ENCODE measurements at regions not wholly inside any gene's neighbourhood (a gene's known extent, or its start where the extent isn't known, plus 50 kb on each side); places are given as distances from the start of the nearest gene placed in this dataset.

- H3K4me2 ChIP-seq (ENCODE audit: unreplicated experiment): peak overlapping the region; percentile 57
- DNase-seq: peak; percentile 97
- peaks cover 21% of the 10 kb centered on the region for H3F3A ChIP-seq (ENCODE audit: insufficient read depth)
- no peaks in the 10 kb centered on the region for H4K20me1 ChIP-seq (ENCODE audit: insufficient read depth)
- H3K27ac ChIP-seq: peak overlapping the region; percentile 70
- H3K79me2 ChIP-seq (ENCODE audit: insufficient read depth): no peaks in the 10 kb centered on the region
- H3K9me3 ChIP-seq (ENCODE audit: low read depth): no peaks in the 10 kb centered on the region
- WGBS, 2 experiments (ENCODE audit: low coverage in 1 of 2, low lambda C conversion rate in 2 of 2, missing lambda C conversion rate in 2 of 2): 0 to 4% methylated on average over 2 of the region's 2 CpGs
- TF ChIP-seq EZH2 (IDR thresholded peaks at IDR 0.05; ENCODE audit: insufficient read depth, poor library complexity, severe bottlenecking) (no peak), EZH2phosphoT487 (IDR thresholded peaks at IDR 0.05; ENCODE audit: insufficient read depth, low read depth) (peak; percentile 84; the same call in 1 of the 2 replicates)
- peaks cover 18% of the 10 kb centered on the region for H3K4me1 ChIP-seq (ENCODE audit: insufficient read depth)
- no peaks in the 10 kb centered on the region for H3K36me3 ChIP-seq (ENCODE audit: low read depth)
- H3K27me3 ChIP-seq (replicated peaks; ENCODE audit: insufficient read depth): no peaks in the 10 kb centered on the region
- H3K4me3 ChIP-seq: peak overlapping the region; percentile 5; the same call in 1 of the 2 replicates
- in situ Hi-C loops (cut with MboI): no loop called here
- no peaks in the 10 kb centered on the region for H3K9me2 ChIP-seq (ENCODE audit: insufficient read depth)
- H3K9ac ChIP-seq: peak overlapping the region; percentile 32
- H2AFZ ChIP-seq: 0 out of 2 replicates have a peak overlapping the region, but pooled peaks have one; percentile 9
Measured at GRCh38 chr10:4704034-4704545, 121.9 kb upstream of the AKR1E2 start.

DNA sequence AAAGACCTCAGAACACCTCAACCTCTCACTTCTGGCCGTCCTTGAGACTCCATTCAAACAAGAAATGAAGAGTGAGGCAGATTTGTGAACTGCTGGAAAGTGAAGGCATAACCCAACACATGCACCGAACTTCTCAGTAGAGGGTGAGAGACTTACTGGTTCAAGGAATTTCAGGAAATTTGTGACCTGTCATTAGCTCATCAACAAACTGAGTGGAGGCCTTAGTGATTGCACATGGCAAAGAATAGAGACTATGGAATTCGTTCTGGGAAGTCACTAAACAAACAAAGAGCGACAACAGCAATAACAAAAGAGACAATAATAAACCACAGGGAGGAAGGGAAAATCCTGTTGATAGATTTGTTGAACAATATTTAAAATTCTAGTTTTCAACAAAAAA is 125.0 kb upstream of the AKR1E2 start:
- in situ Hi-C loops (cut with MboI): no loop called here
- Histone ChIP-seq H3F3A (ENCODE audit: insufficient read depth) (peaks cover 21% of the 10 kb centered on the region), H3K4me1 (ENCODE audit: insufficient read depth) (peaks cover 29% of the 10 kb centered on the region), H3K27me3 (replicated peaks; ENCODE audit: insufficient read depth) (no peaks in the 10 kb centered on the region), H3K27ac (no peak overlapping the region), H3K4me3 (no peak overlapping the region), H3K9me2 (ENCODE audit: insufficient read depth) (no peaks in the 10 kb centered on the region; the same call in 1 of the 2 replicates), H3K9me3 (ENCODE audit: low read depth) (no peaks in the 10 kb centered on the region), H3K9ac (no peak overlapping the region), H3K79me2 (ENCODE audit: insufficient read depth) (no peaks in the 10 kb centered on the region), H3K36me3 (ENCODE audit: low read depth) (no peaks in the 10 kb centered on the region), H2AFZ (no peak overlapping the region), H3K4me2 (ENCODE audit: unreplicated experiment) (no peak overlapping the region), H4K20me1 (ENCODE audit: insufficient read depth) (no peaks in the 10 kb centered on the region)
- TF ChIP-seq EZH2 (IDR thresholded peaks at IDR 0.05; ENCODE audit: insufficient read depth, poor library complexity, severe bottlenecking) (no peak), EZH2phosphoT487 (IDR thresholded peaks at IDR 0.05; ENCODE audit: insufficient read depth, low read depth) (no peak)
- 92 to 95% methylated on average over 4 of the region's 4 CpGs for WGBS, 2 experiments (ENCODE audit: low coverage in 1 of 2, low lambda C conversion rate in 2 of 2, missing lambda C conversion rate in 2 of 2)
- no peak for DNase-seq

DNA sequence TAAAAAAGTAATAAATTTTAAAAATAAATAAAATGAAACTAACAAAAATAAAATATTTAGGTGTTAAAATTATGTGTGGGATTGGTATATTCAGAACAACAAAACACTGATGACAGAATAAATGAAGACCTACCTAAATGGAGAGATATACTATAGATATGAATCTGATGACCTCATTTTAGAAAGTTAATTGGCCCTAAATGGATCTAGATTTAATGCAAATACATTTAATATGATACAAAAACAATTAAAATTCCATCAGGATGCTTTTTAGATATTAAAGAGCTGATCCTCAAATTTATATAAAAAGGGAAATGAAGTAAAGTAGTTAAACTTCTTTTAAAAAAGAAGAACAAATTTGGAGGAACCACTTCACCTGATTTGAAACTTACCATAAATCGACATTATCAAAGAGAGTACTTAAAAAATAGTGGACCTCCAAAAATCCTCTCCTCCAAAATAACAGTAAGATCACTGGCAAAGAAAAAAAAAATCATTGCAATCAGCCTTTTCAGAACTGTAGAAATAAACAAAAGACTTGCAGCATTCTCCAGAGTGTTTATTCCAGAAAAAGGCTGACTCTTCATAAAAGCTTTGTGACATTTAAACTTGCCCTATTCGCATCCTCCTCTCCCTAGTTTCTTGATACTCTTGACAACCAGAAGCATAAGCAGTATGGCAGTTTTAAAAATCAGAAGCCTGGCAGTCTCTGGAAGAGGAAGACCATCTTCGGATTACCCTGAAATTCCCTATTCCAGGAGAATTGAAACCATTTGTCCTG is 125.9 kb upstream of the AKR1E2 start:
- Histone ChIP-seq H3K4me1 (ENCODE audit: insufficient read depth) (peaks cover 29% of the 10 kb centered on the region), H3F3A (ENCODE audit: insufficient read depth) (peaks cover 21% of the 10 kb centered on the region), H3K9ac (no peak overlapping the region), H3K4me3 (no peak overlapping the region), H3K27me3 (replicated peaks; ENCODE audit: insufficient read depth) (no peaks in the 10 kb centered on the region), H3K79me2 (ENCODE audit: insufficient read depth) (no peaks in the 10 kb centered on the region), H3K27ac (no peak overlapping the region), H4K20me1 (ENCODE audit: insufficient read depth) (no peaks in the 10 kb centered on the region), H3K9me2 (ENCODE audit: insufficient read depth) (no peaks in the 10 kb centered on the region; the same call in 1 of the 2 replicates), H2AFZ (0 out of 2 replicates have a peak overlapping the region, but pooled peaks have one; percentile 22), H3K36me3 (ENCODE audit: low read depth) (no peaks in the 10 kb centered on the region), H3K4me2 (ENCODE audit: unreplicated experiment) (no peak overlapping the region), H3K9me3 (ENCODE audit: low read depth) (no peaks in the 10 kb centered on the region)
- TF ChIP-seq EZH2phosphoT487 (IDR thresholded peaks at IDR 0.05; ENCODE audit: insufficient read depth, low read depth): no peak
- no peak for TF ChIP-seq EZH2 (IDR thresholded peaks at IDR 0.05; ENCODE audit: insufficient read depth, poor library complexity, severe bottlenecking)
- no peak for DNase-seq
- 78 to 81% methylated on average over 3 of the region's 3 CpGs for WGBS, 2 experiments (ENCODE audit: low coverage in 1 of 2, low lambda C conversion rate in 2 of 2, missing lambda C conversion rate in 2 of 2)
- in situ Hi-C loops (cut with MboI): no loop called here

DNA sequence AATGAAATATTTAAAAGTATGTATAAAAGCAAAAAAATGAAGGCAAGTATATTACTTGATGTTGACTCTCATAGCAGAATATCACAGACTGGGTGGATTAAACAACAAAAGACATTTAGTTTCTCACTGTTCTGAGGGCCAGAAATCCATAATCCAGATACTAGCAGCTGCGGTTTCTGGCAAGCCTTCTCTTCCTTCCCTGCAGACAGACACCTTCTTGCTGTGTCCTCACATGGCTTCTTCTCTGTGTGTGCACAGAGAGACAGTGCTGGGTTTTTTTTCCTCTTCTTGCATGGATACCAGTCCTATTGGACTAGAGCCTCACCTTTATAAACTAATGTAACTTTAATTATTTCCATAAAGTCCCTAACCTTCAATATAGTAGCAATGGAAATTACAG is 127.9 kb upstream of the AKR1E2 start:
- no peaks in the 10 kb centered on the region for H3K9me3 ChIP-seq (ENCODE audit: low read depth)
- H3K36me3 ChIP-seq (ENCODE audit: low read depth): no peaks in the 10 kb centered on the region
- H3K4me3 ChIP-seq: no peak overlapping the region
- peak overlapping the region; percentile 42; the same call in 1 of the 2 replicates for H2AFZ ChIP-seq
- H3K4me1 ChIP-seq (ENCODE audit: insufficient read depth): peaks cover 11% of the 10 kb centered on the region; the same call in 1 of the 2 replicates
- H3K9me2 ChIP-seq (ENCODE audit: insufficient read depth): no peaks in the 10 kb centered on the region; the same call in 1 of the 2 replicates
- in situ Hi-C loops (cut with MboI): no loop called here
- no peaks in the 10 kb centered on the region for H3K27me3 ChIP-seq (replicated peaks; ENCODE audit: insufficient read depth)
- H3K79me2 ChIP-seq (ENCODE audit: insufficient read depth): no peaks in the 10 kb centered on the region
- H3K27ac ChIP-seq: no peak overlapping the region
- DNase-seq: peak; percentile 42
- TF ChIP-seq EZH2phosphoT487 (IDR thresholded peaks at IDR 0.05; ENCODE audit: insufficient read depth, low read depth) (no peak), EZH2 (IDR thresholded peaks at IDR 0.05; ENCODE audit: insufficient read depth, poor library complexity, severe bottlenecking) (no peak)
- no peak overlapping the region for H3K9ac ChIP-seq
- H3F3A ChIP-seq (ENCODE audit: insufficient read depth): peaks cover 2% of the 10 kb centered on the region; the same call in 1 of the 2 replicates
- 23 to 29% methylated on average over 1 of the region's 1 CpG for WGBS, 2 experiments (ENCODE audit: low coverage in 1 of 2, low lambda C conversion rate in 2 of 2, missing lambda C conversion rate in 2 of 2)
- no peak overlapping the region for H3K4me2 ChIP-seq (ENCODE audit: unreplicated experiment)
- H4K20me1 ChIP-seq (ENCODE audit: insufficient read depth): no peaks in the 10 kb centered on the region
